HG03175 (cell line): ENCODE measurements at regions not wholly inside any gene's neighbourhood (a gene's known extent, or its start where the extent isn't known, plus 50 kb on each side); places are given as distances from the start of the nearest gene placed in this dataset.
"Not testable (repeated sequence)": the region's sequence is repeated elsewhere in the genome, so short reads cannot be mapped to it uniquely, and the experiment has no call there.

Experiments
- ATAC-seq: cut with Tn5 transposase; IDR thresholded peaks from one replicate; pipeline ENCODE4 v1.9.1; 2021; ENCODE audit warnings: mild to moderate bottlenecking, moderate library complexity; ENCODE audit not compliant: unreplicated experiment

DNA sequence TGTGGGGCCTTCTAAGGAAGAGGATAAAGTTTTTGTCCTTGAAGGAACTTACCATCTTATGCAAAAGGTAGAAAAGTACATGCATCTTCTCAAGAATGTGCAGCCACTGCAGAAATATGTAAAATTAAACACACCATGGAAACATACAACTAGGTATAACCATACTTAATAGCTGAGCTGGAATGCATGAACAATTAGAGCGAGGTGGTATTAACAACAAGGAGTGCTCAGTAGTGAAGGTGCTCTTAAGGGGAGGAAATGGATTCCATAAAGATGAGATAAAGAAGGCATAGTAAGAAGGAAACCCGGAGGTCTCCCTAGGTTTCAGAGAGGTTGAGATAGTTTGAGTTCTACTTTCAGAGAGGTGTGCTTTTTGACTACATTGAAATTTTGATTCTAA, 415.9 kb downstream of the NDFIP2 start:
- ATAC-seq: no peak

DNA sequence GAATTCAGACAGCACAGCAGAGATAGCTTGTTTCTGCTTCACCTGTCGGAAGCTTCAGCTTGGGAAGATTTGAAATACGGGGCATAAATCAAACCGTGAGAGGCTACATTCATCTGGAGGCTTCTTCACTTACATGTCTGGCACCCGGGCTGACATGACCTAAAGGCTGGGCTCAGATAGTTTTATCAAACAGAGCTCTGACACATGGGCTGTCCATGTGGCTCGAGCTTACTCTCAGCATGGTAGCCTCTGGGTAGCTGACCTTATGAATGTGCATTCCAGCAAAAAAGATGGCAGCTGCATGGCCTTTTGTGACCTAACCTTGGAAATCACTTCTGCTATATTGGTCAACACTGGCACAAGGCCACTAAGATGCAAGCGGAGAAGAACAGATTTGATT, 414.5 kb downstream of the NDFIP2 start:
- ATAC-seq: no peak

DNA sequence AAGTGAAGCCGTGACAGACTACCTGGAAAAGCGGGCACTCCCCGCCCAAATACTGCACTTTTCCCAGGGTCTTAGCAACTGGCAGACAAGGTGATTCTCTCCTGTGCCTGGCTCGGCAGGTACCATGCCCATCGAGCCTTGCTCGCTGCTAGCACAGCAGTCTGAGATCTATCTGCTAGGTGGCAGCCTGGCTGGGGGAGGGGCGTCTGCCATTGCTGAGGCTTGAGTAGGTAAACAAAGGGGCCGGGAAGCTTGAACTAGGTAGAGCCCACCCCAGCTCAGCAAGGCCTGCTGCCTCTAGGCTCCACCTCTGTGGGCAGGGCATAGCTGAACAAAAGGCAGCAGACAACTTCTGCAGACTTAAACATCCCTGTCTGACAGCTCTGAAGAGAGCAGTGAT, 406.3 kb downstream of the NDFIP2 start:
- not testable (repeated sequence) for ATAC-seq

DNA sequence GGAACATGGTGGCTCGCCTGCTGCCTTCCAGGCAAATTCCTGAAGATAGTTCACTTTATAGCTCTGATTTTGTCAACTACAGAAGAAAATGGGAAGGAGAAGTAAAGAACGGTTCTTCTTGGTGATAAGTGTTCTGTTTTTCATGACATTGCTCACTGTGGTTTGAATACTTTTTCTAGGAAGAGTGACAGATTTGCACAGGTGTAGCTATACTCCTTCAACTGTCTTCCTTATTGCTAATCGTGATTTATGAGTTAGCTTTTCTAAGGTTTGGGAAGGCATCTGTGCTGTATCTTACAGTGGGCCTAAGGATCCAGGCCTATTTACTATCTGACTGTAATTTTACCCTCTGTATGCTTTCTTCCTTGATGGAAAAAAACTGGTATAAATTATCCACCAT, 405.6 kb downstream of the NDFIP2 start:
- ATAC-seq: no peak

DNA sequence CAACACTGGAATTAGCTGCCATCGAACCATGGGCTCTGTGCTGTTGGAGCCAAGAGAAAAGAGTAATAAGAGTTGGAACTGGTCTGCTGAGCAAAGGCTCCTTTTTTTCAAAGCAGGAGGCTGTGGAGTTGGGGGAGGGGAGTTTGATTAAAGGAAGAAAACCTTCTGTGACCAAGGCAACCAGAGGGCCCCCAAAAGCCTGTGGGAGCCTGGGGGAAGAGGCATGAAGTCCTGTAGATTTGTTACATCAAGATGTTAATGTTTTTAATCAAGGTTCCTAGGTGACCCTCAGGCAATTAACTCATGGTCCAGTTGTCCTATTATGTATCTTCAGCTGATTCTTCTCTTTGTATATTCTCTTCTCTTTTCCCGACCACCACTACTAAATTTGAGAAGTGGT, 403.9 kb downstream of the NDFIP2 start:
- ATAC-seq: no peak

DNA sequence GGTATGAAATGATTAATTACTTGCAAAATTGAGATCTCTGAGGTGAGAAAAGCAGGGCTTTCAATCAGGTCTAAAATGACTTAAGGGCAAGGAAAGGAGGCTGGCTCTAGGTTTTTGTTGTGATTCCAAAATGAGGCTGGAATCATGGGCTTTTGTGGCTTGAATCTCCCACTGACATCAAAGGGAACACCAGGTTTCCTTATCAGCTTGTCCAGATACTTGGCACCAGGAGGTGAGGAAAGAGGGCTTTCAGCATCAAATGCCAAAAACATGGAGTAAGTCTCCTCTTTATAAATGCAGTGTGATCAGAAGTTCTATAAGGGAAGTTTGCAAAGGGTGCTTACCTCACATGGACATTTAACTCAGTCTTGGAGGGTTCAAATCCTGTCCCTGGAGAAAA, 402.3 kb downstream of the NDFIP2 start:
- no peak for ATAC-seq

DNA sequence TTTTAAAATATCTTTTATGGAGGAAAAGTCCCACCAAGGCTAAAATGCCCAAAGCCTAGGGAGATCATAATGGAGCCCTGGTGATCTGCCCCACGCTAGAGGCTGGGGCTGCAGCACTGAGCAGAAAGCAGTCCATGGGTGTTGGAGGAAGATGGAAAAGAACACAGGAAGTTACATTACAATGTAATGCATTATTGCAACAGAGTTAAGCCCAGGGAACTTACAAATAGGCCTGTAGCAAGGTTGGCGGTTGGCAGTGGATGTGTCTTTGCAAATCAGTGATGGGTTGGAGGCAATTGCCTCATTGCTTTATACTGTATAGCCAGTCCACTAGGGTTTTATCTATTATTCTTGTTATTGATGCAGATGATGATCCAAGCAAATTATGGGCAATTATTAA, 399.9 kb downstream of the NDFIP2 start:
- ATAC-seq: no peak

DNA sequence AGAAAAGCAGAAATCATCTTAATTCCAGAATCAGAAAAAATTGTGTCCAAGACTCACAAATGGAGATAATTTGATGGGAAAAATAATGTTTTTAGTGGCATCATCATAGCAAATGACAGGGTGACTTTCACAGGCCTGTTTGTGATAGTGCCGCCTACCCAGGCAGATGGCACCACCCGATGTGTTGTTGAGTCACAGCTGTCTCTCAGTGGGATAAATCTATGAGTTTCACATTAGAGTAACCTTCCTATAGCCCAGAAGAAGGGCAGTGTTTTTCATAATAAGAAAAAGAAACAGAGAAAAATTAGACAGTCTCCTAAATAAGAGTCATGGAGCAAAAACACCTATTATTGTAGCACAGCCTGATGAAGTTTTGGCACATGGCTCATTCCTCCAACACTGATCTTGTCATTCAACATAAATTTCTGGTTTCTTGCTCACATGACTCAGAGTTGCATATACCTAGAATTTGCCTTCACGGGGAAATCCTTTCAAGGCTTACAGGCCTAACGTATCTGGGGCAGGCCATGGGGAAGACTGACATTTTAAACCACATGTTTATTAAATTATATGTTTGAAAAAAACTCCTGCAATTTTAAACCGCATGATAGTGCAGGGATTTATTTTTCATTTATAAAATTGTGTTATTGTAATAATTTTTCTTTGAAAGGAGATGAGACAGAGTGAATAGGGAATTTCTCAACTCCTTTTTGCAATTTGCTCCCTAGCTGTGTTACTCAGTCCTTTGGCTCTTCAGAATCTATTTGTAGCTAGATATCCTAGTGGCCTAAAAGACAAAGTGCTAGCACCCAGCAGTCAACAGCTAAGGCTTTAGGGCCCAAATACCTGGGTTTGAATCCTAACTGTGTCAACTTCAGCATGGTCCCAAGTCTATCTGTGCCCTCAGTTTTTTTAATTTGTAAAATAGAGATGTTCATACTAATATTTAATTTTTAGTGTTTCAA, 393.7 kb downstream of the NDFIP2 start:
- no peak for ATAC-seq

DNA sequence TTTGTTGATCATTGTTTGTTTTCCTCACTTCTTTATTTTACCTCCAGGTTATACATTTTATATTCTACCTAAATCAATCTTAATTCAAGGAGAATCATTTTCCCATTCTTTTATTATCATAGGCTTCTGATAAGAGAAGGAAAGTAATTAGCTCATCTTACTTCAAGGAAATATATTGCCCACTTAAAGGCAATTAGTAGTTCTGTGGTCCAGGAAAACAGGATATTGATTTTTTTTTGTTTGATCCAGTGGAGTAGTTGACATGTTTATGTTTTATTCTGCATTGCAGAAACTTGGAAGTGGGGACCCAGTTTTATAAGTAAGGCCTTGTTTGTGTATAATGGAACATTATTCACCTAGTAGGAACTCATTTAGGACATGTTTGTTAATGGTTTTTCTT, 390.6 kb downstream of the NDFIP2 start:
- no peak for ATAC-seq

DNA sequence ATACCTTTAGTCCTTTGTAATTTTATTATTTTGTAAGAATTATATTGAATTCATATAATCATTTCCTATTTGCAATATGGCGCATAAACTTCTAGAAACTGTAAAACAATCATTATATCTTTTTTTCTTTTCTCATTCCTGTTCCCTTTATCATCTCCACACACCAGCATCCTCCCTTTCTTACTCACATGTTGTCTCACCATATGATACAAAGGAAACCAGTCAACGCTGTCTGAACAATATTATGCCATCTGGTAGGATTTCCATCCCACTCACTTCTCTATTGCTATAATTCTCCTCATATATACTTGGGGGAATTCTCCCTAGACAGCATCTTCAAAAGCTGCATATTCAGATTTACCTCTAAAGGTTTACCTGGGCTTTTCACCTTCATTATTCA, 389.8 kb downstream of the NDFIP2 start:
- no peak for ATAC-seq

DNA sequence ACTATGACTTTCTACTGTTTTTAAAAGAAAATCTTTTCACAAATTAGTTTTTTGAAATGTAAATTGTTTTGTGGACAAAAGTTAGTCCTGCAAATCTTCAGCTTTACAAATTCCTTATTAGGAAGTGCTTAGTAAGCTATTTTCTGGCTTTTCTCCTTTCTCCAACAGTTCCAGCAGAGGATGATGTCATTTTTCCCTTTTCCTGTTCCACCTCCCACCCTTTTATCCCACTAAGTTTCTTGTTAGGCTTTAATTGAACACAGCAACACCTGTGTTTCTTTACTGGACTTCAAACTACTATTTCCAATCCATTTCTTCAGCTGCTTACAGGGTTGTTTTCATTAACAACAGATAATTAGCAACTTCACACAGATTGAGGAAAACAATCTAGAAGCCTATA, 389.2 kb downstream of the NDFIP2 start:
- no peak for ATAC-seq

DNA sequence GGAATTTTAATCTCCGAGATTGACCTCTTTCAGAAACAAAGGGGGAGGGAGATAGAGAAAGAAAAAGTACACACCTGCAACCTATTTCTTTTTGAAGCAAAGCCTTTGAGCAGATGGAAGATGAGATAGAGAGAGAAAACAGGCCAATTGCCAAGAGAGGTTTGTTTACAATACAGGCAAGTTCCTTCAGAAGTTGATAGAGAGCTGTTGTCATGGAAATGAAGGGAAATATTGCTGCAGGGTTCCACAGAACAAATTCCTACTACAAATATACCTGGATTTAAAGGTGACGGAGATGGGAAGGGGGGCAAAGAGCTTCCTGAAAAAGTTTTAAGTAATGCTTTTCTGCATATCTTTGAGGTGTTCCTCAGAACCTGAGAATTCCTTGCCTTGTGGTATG, 388.4 kb downstream of the NDFIP2 start:
- no peak for ATAC-seq

DNA sequence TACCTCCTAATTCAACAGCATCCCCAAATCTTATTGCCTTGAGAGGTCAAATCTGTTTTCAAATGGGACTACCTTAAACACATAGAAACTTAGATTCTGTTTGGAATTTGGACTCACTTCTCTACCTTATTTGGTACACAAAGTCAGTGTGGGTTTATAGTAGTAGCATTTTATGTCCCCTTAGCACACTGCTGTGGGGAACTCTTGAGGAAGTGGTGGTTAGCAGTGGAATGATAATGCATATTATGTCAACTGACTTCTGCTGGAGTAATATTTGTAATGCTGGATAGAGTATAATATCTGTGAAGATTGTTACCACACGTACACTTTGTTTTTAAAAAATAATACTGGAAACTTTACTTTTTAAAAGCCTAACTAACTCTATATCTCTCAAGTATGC, 386.3 kb downstream of the NDFIP2 start:
- ATAC-seq: no peak

DNA sequence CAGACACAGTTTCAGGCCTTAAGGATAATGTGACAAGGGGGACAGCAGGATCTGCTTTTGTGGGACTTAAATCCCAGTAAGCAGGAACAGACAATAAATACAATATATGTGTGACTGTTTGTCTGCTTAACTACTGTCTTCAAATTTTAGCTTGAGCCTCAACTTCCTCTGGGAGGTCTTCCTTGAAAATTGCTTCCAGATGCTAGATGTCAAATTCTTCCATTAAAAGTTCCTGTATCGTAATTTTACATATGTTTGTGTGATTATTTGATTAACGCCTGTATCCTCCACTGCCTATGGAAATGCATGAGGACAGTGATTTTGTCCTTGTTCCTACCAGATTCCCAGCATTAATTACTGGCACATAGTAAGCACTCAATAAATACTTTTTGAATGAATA, 385.5 kb downstream of the NDFIP2 start:
- ATAC-seq: no peak

DNA sequence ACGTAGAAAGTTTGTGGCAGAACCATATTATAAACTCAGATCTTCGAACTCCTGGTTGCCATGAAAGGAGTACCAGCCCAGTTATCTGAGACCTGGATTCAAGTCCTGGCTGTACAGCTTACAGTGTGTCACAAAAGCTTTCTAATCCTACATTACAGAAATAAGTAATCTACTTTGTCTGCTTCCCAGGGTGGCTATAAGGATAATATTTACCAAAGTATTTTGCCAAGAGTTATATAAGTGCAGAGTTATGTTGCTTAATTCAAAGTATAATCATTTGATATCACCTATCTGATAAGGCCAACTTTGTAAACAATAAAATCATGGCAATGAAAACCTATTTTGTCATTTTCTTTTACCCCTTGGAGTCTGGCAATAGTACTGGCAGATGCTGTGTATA, 381.6 kb downstream of the NDFIP2 start:
- no peak for ATAC-seq

DNA sequence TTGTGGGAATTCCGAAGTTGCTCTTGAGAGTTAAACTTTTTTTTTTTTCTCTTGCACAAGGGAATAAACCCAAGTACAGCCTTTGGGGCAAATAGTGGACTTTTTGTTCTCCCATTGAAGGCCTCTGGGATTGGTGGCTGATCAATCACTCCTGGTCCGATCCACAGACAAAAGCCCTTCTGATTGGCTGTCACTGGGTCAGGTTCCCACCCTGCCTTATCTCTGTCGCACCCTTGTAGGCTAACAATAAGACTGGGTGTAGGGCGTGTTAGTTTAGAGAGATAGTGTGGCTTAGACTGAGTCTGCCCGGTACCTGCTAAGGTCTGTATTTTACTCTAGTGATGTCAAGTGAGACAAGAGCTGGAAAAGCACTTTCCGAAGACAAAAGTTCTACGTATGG, 380.8 kb downstream of the NDFIP2 start:
- no peak for ATAC-seq

DNA sequence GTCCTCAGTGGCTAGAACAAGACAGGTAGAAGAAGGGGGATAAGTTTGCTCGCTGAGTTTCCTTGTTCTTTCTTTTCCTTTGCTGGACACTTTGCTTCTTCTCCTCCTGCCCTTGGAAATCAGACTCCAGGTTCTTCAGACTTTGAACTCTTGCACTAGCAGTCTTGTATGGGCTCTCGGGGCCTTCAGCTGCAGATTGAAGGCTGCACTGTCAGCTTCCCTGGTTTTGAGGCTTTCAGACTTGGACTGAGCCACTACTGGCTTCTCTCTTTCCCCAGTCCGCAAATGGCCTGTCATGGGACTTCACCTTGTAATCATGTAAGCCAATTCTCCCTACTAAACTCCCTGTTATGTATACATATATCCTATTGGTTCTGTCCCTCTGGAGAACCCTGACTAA, 379.8 kb downstream of the NDFIP2 start:
- ATAC-seq: no peak

DNA sequence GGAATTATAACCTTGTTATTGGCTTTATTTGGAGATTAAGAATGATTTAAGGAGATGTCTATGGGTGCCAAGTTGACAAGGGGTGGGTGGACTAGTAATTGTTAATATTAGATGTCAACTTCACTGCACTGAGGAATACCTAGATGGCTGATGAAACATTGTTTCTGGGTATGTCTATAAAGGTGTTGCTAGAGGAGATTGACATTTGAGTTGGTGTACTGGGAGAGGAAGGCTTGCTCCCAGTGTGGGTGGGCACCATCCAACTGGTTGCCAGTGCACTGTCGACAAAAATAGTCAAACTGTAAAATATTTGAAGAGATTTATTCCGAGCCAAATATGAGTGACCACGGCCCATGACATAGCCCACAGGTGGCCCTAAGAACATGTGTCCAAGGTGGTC, 378.8 kb downstream of the NDFIP2 start:
- ATAC-seq: no peak

DNA sequence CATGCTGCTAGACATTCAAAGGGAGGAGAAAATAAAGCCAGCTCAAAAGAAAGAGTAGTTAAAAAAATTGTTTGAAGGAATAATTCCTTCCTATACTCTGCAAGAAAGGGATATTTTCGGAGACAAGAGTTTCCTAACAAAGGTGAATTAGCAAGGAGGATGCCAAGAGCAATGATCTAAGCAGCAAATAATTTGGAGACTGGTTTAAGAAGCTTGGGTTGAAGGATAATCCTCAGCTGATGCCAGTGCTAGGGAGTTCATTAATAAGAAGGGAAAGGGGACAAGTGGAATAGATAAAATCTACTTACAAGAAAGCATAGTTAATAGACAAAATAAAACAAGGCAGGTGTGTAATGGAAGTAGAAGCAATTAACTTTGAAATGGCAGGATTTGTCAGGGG, 372.3 kb downstream of the NDFIP2 start:
- ATAC-seq: no peak

DNA sequence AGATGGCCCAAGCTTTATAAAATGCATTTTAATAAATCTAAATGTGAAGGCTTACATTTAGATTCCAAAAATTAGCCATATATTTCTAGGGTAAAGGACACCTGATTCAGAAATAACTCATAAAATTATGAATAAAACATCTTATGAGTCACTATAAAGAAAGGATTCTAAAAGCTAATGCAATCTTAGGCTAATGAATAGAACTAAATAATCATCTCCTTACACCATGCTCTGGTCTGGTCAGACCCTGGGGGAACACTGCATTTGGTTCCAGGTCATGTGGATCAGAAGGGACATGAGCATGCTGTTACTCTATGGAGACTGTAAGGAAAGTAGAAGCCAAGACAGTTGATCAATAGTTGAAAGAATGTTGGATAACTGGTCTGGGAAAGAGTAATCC, 370.4 kb downstream of the NDFIP2 start:
- no peak for ATAC-seq

DNA sequence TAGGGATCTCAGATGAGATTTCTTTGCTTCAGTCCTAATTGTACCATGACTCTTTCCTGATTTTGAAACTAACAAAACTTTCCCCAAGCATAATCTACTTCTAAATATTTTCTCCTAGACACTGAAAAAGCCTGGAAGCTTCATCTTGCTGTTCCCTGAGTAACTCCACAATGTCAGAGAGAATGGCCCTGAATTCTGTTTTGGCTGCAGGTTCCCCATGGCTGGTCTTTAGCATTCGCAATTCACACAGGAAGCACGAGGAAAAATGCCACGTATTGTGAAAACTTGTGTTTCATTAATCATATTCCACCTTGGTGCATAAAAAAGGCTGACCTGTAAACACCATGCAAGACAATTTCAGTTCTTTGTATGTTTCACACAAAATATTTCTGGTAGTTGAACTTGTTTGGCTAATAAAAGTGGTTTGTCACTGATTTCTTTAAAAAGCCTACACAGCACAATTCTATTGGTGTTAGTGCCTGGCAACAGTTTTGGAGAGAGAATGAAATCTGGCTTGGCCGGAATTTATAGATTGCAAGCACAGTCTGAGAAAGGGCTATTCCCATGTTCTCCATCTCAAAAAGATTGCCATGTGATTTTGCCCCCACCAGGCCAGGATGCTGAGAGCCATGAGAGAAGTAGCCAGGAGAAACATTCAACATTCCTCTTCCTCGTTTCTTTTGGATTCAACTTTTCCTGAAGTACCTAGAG, 367.1 kb downstream of the NDFIP2 start:
- no peak for ATAC-seq

DNA sequence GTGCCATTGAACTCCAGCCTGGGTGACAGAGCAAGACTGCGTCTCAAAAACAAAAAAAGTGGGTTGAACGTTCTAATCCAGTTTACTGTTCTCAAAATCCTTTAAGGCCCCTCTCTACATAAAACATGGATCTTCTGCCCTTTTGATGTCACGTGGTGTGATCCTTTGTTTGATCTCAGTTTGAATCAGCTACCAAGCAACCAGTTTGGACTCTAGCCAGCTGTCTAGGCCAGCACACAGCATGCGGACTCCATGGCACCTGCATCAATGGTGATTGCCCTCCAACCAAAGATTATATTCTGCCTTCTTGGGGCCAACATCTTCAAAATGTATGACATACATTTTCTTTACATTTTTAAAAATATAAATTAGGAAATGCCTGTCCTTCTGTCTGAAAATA, 365.4 kb downstream of the NDFIP2 start:
- no peak for ATAC-seq
